ENCODE measurements at regions not wholly inside any gene's neighbourhood (a gene's known extent, or its start where the extent isn't known, plus 50 kb on each side); places are given as distances from the start of the nearest gene placed in this dataset.
"Not testable (repeated sequence)": the region's sequence is repeated elsewhere in the genome, so short reads cannot be mapped to it uniquely, and the experiment has no call there.

GRCh38 chr3:40949347-40949746, 250.0 kb upstream of the CTNNB1 start:
- not testable (repeated sequence) for DNase-seq (ENCODE audit: low spot score)

- no peak for DNase-seq (ENCODE audit: low spot score)
Observed at GRCh38 chr3:40951636-40952035, 247.7 kb upstream of the CTNNB1 start.

GRCh38 chr3:40961104-40961857, 238.0 kb upstream of the CTNNB1 start:
- peak; percentile 8 for DNase-seq (ENCODE audit: low spot score)

GRCh38 chr3:40962721-40963120, 236.6 kb upstream of the CTNNB1 start:
- no peak for DNase-seq (ENCODE audit: low spot score)

- no peak for DNase-seq (ENCODE audit: low spot score)
Observed at GRCh38 chr3:40968666-40969065, 230.6 kb upstream of the CTNNB1 start.

GRCh38 chr3:40969341-40969740, 230.0 kb upstream of the CTNNB1 start:
- DNase-seq (ENCODE audit: low spot score) = no peak

- peak; percentile 7 for DNase-seq (ENCODE audit: low spot score)
Observed at GRCh38 chr3:40969756-40970466, 229.4 kb upstream of the CTNNB1 start.

- DNase-seq (ENCODE audit: low spot score) = peak; percentile 76
Observed at GRCh38 chr3:40971191-40972168, 227.8 kb upstream of the CTNNB1 start.

- no peak for DNase-seq (ENCODE audit: low spot score)
Observed at GRCh38 chr3:40972350-40972749, 227.0 kb upstream of the CTNNB1 start.

- no peak for DNase-seq (ENCODE audit: low spot score)
Observed at GRCh38 chr3:40973141-40973540, 226.2 kb upstream of the CTNNB1 start.

- DNase-seq (ENCODE audit: low spot score) = no peak
Observed at GRCh38 chr3:40975711-40976121, 223.6 kb upstream of the CTNNB1 start.

- DNase-seq (ENCODE audit: low spot score) = no peak
Observed at GRCh38 chr3:40976241-40976640, 223.1 kb upstream of the CTNNB1 start.

- no peak for DNase-seq (ENCODE audit: low spot score)
Observed at GRCh38 chr3:40978442-40978841, 220.9 kb upstream of the CTNNB1 start.

GRCh38 chr3:40979962-40980361, 219.3 kb upstream of the CTNNB1 start:
- no peak for DNase-seq (ENCODE audit: low spot score)

GRCh38 chr3:40980467-40980866, 218.8 kb upstream of the CTNNB1 start:
- peak; percentile 20 for DNase-seq (ENCODE audit: low spot score)

- DNase-seq (ENCODE audit: low spot score) = no peak
Observed at GRCh38 chr3:40985195-40985594, 214.1 kb upstream of the CTNNB1 start.

GRCh38 chr3:40988468-40988867, 210.8 kb upstream of the CTNNB1 start:
- DNase-seq (ENCODE audit: low spot score) = no peak

GRCh38 chr3:40989141-40990061, 209.9 kb upstream of the CTNNB1 start:
- no peak for DNase-seq (ENCODE audit: low spot score)

- DNase-seq (ENCODE audit: low spot score) = no peak
Observed at GRCh38 chr3:40990062-40990456, 209.2 kb upstream of the CTNNB1 start.

GRCh38 chr3:40992023-40992422, 207.3 kb upstream of the CTNNB1 start:
- no peak for DNase-seq (ENCODE audit: low spot score)

GRCh38 chr3:40994611-40995010, 204.7 kb upstream of the CTNNB1 start:
- no peak for DNase-seq (ENCODE audit: low spot score)

Measured in activated CD4-positive, alpha-beta T cell treated with anti-CD3 and anti-CD28 coated beads, Interleukin-2, Interleukin-4, amounts not matched to agents 100 ng/mL and 50 ng/mL, durations not matched to agents 16 hours and 8 hours (primary cell).